Calu3 (cell line): ENCODE measurements at regions not wholly inside any gene's neighbourhood (a gene's known extent, or its start where the extent isn't known, plus 50 kb on each side); places are given as distances from the start of the nearest gene placed in this dataset.

Experiments
- BruUV-seq: library from RNA; stranded (reverse); fragments of 400-500 nt; replicated peaks from 2 replicates; lab custom pipeline; 2021; lab: Mats Ljungman, UMichigan
- CTCF ChIA-PET: fragments of 300-600 bp; sonication (Branson Sonifier 250); formaldehyde crosslinking; loops from one replicate; lab custom pipeline; 2022; ENCODE audit warnings: antibody characterized with exemption; lab: Charles Lee
- DNase-seq: peaks from one replicate; pipeline ENCODE4 v3.0.0; 2022
- H3K27ac Mint-ChIP-seq: one replicate; pipeline ENCODE4 v1.8.0; 2022; ENCODE audit warnings: mixed read lengths; ENCODE audit not compliant: unreplicated experiment
- H3K27me3 Mint-ChIP-seq: one replicate; pipeline ENCODE4 v1.8.0; 2022; ENCODE audit warnings: mixed read lengths; ENCODE audit not compliant: unreplicated experiment
- H3K36me3 Mint-ChIP-seq: one replicate; pipeline ENCODE4 v1.8.0; 2022; ENCODE audit warnings: mild to moderate bottlenecking, moderate library complexity, mixed read lengths; ENCODE audit not compliant: insufficient read depth, unreplicated experiment
- H3K4me1 Mint-ChIP-seq: one replicate; pipeline ENCODE4 v1.8.0; 2022; ENCODE audit warnings: mild to moderate bottlenecking, low read depth, mixed read lengths; ENCODE audit not compliant: unreplicated experiment
- H3K4me3 Mint-ChIP-seq: one replicate; pipeline ENCODE4 v1.8.0; 2022; ENCODE audit warnings: mild to moderate bottlenecking, low read depth, moderate library complexity, mixed read lengths; ENCODE audit not compliant: unreplicated experiment
- H3K9me3 Mint-ChIP-seq: one replicate; pipeline ENCODE4 v1.8.0; 2022; ENCODE audit warnings: low read depth, mixed read lengths; ENCODE audit not compliant: unreplicated experiment
- intact Hi-C: fragments of 100-400 bp; cut with micrococcal nuclease; formaldehyde crosslinking; loops from one replicate; pipeline ENCODE4 v1.10.0; 2022; ENCODE audit not compliant: unreplicated experiment
- TF ChIP-seq, protein P1 (sequence below): fragments of 200-600 bp; IDR thresholded peaks from one replicate; pipeline ENCODE4 v1.8.0; 2022; ENCODE audit warnings: antibody characterized with exemption; ENCODE audit not compliant: unreplicated experiment

DNA sequence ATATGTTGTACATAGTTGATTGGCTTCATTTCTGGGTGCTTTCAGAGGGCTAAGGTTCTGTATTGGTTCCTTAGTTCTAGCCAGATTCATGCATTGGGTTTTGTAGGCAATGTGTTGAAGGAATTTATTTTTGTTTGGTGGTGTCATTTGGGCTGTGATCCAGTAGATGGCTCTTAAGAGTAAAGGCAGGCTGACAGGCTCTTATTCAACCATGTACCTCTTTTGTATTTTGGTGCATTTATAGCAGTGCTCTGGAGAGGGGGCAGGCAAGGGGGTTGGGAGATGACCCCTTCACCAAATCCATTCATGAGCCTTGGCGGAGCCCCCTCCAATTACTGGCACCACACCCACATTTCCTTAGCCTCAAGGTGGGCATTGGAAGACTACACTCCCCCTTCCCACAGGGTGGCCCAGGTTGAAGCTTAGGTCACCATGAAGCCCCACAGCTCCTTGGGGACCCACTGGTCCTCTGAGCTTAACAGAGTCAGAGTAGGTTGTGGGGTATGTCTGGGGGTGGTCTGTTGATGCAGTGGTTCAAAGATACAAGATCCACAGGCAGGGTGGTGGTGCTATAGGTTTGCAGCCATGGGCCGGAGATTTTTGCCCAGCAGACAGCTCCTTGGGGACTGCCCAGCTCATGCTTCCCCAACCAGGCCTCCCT lies 143.0 kb upstream of the GNPDA2 start:
- intact Hi-C loops: no loop called here
- Mint-ChIP-seq H3K27me3 (no peaks in the 10 kb centered on the region), H3K36me3 (no peaks in the 10 kb centered on the region), H3K4me1 (no peaks in the 10 kb centered on the region), H3K27ac (no peak overlapping the region), H3K4me3 (no peak overlapping the region), H3K9me3 (no peaks in the 10 kb centered on the region)
- TF ChIP-seq, protein P1, sequence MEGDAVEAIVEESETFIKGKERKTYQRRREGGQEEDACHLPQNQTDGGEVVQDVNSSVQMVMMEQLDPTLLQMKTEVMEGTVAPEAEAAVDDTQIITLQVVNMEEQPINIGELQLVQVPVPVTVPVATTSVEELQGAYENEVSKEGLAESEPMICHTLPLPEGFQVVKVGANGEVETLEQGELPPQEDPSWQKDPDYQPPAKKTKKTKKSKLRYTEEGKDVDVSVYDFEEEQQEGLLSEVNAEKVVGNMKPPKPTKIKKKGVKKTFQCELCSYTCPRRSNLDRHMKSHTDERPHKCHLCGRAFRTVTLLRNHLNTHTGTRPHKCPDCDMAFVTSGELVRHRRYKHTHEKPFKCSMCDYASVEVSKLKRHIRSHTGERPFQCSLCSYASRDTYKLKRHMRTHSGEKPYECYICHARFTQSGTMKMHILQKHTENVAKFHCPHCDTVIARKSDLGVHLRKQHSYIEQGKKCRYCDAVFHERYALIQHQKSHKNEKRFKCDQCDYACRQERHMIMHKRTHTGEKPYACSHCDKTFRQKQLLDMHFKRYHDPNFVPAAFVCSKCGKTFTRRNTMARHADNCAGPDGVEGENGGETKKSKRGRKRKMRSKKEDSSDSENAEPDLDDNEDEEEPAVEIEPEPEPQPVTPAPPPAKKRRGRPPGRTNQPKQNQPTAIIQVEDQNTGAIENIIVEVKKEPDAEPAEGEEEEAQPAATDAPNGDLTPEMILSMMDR: no peak
- CTCF ChIA-PET: no interaction called here
- BruUV-seq: no TSS peak
- DNase-seq: no peak

DNA sequence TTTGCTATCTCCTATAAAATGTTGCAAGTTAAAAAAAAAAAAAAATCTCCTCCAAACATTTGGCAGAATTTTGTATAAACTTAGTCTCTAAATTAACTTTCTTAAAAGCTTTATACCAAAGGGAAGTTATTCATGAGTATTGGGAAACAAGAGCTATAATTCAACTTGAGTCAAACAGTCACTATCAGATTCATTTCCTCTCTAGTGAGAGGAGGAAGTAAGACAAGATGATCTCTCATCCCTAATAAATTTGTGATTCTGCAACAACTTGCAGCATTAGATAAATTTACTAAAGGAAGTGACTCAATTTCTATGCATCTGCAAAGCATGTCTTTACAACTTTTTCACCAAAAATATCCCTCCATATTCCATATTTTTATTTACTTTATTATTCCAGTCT lies 135.4 kb upstream of the GNPDA2 start:
- H3K36me3 Mint-ChIP-seq: no peaks in the 10 kb centered on the region
- BruUV-seq: no TSS peak
- intact Hi-C loops: no loop called here
- no peak overlapping the region for H3K4me3 Mint-ChIP-seq
- CTCF ChIA-PET: no interaction called here
- no peak for DNase-seq
- H3K27me3 Mint-ChIP-seq: no peaks in the 10 kb centered on the region
- H3K4me1 Mint-ChIP-seq: no peaks in the 10 kb centered on the region
- H3K9me3 Mint-ChIP-seq: peaks cover 3% of the 10 kb centered on the region
- no peak overlapping the region for H3K27ac Mint-ChIP-seq
- TF ChIP-seq, protein P1: no peak

DNA sequence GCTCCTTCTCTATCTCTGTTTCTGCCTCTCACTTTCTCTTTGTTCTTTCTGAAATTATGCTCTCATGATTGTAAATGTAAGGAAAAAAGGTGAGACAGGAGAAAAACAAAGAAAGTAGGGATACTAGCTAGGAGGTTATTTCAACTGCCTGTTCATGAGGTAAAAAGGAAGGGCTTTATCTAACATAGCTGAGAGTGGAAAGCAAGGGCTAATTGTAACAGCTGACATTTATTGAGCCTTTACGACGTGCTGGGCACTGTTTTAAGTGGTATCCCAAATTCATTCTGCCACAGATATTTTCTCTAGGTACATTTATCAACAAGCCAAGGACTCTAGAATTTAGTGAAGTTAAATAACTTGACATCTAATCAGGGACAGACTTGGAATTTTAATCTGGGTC lies 133.1 kb upstream of the GNPDA2 start:
- peaks cover 3% of the 10 kb centered on the region for H3K9me3 Mint-ChIP-seq
- H3K4me1 Mint-ChIP-seq: no peaks in the 10 kb centered on the region
- intact Hi-C loops: no loop called here
- no TSS peak for BruUV-seq
- TF ChIP-seq, protein P1: no peak
- no peak overlapping the region for H3K4me3 Mint-ChIP-seq
- CTCF ChIA-PET: no interaction called here
- no peaks in the 10 kb centered on the region for H3K36me3 Mint-ChIP-seq
- no peak overlapping the region for H3K27ac Mint-ChIP-seq
- no peak for DNase-seq
- H3K27me3 Mint-ChIP-seq: no peaks in the 10 kb centered on the region

DNA sequence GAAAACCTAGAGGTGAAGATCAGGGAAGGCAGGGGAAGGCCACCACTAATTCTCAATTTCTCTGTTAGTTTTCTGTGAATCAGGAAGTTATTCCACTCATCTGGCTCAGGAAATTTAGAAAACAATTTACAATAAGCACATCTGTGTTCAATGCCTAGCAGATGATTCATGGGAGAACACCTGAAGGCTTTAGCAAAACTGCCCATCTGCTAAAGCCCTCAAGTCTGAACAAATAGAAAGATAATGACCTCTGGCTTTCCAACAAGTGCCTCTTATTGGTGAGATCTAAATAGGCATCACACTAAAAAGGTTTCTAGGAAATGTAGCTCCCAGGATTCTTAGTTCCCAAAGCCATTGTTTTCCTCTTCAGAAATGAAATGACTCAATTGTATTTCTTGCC lies 122.1 kb upstream of the GNPDA2 start:
- no peaks in the 10 kb centered on the region for H3K4me1 Mint-ChIP-seq
- no peaks in the 10 kb centered on the region for H3K36me3 Mint-ChIP-seq
- H3K9me3 Mint-ChIP-seq: peaks cover 5% of the 10 kb centered on the region
- H3K4me3 Mint-ChIP-seq: no peak overlapping the region
- DNase-seq: no peak
- intact Hi-C loops: no loop called here
- no TSS peak for BruUV-seq
- CTCF ChIA-PET: no interaction called here
- TF ChIP-seq, protein P1: no peak
- H3K27me3 Mint-ChIP-seq: no peaks in the 10 kb centered on the region
- H3K27ac Mint-ChIP-seq: no peak overlapping the region
